HCT116 (cell line): ENCODE measurements at regions not wholly inside any gene's neighbourhood (a gene's known extent, or its start where the extent isn't known, plus 50 kb on each side); places are given as distances from the start of the nearest gene placed in this dataset.

Source experiments
- ATAC-seq: fragments of 200-7000 bp; cut with Tn5 transposase; 2 replicates; pipeline ENCODE4 v1.9.1; 2020; ENCODE audit warnings: mild to moderate bottlenecking, moderate library complexity
- BruUV-seq: library from RNA; stranded (reverse); fragments of 400-500 nt; replicated peaks from 2 replicates; lab custom pipeline; 2021; lab: Mats Ljungman, UMichigan
- CTCF ChIA-PET: fragments of 300-600 bp; sonication (Branson Sonifier 250); formaldehyde crosslinking; loops from one replicate; lab custom pipeline; 2021; ENCODE audit warnings: antibody characterized with exemption; lab: Charles Lee
- POLR2A ChIA-PET: fragments of 300-600, 350-600 bp; sonication (Branson Sonifier 250); formaldehyde crosslinking; loops from one replicate; lab custom pipeline; 2021; ENCODE audit warnings: antibody characterized with exemption; lab: Charles Lee
- RAD21 ChIA-PET, 2 experiments: fragments of 300-600 bp; sonication (Branson Sonifier 250); formaldehyde crosslinking; loops; one replicate each; lab custom pipeline; 2023; ENCODE audit warnings: low total read pairs in 2 of 2; ENCODE audit not compliant: uncharacterized antibody in 2 of 2, unreplicated experiment in 2 of 2, low non-redundant PET in 1 of 2; lab: Charles Lee
- DNase-seq: peaks from one replicate; pipeline ENCODE4 v3.0.0-alpha.2; 2010; ENCODE audit warnings: low read depth, low spot score
- H2AFZ ChIP-seq: fragments of 200-600 bp; shearing (Covaris generic), sonication (generic); 2 replicates; pipeline ENCODE4 v1.6.1; 2017; ENCODE audit warnings: low read depth, mixed run types, mixed read lengths, antibody characterized with exemption, low read length; ENCODE audit not compliant: poor library complexity, severe bottlenecking
- H3K27ac ChIP-seq: 2 replicates; pipeline ENCODE4 v1.5.1; 2012; ENCODE audit warnings: low read depth, low read length
- H3K27me3 ChIP-seq: fragments of 200-600 bp; sonication (generic); 2 replicates; pipeline ENCODE4 v1.6.1; 2016; ENCODE audit warnings: mixed run types, low read length, mixed read lengths; ENCODE audit not compliant: insufficient read depth
- H3K36me3 ChIP-seq, 2 experiments: fragments of 200-500 bp in 1 of 2; fragments of 200-600 bp in 1 of 2; sonication (Bioruptor generic) in 1 of 2; sonication (generic) in 1 of 2; 2 replicates each; pipeline versions ENCODE4 v1.5.1 to v1.6.1; 2014 to 2016; ENCODE audit warnings: low read length in 2 of 2, inconsistent platforms in 1 of 2, mixed read lengths in 1 of 2, mixed run types in 1 of 2; ENCODE audit not compliant: insufficient read depth in 2 of 2, control insufficient read depth in 1 of 2
- H3K4me1 ChIP-seq, 2 experiments: fragments of 200-600 bp in 1 of 2; sonication (generic) in 1 of 2; 2 replicates each; pipeline versions ENCODE4 v1.5.1 to v1.6.1; 2012 to 2017; ENCODE audit warnings: low read length in 2 of 2, inconsistent platforms in 1 of 2, mild to moderate bottlenecking in 1 of 2, mixed read lengths in 1 of 2, mixed run types in 1 of 2, moderate library complexity in 1 of 2; ENCODE audit not compliant: insufficient read depth in 2 of 2, control insufficient read depth in 1 of 2
- H3K4me2 ChIP-seq: fragments of 200-600 bp; sonication (generic); 2 replicates; pipeline ENCODE4 v1.6.1; 2017; ENCODE audit warnings: mixed run types, low read length, mixed read lengths
- H3K4me3 ChIP-seq, 2 experiments: fragments of 200-600 bp in 1 of 2; sonication (generic) in 1 of 2; replicated peaks in 1 of 2; 2 replicates each; pipeline ENCODE4 v1.5.1; 2011 to 2016; ENCODE audit warnings: low read length in 2 of 2, control low read depth in 1 of 2, low read depth in 1 of 2, mild to moderate bottlenecking in 1 of 2, mixed read lengths in 1 of 2, mixed run types in 1 of 2
- H3K79me2 ChIP-seq: fragments of 200-600 bp; sonication (generic); 2 replicates; pipeline ENCODE4 v1.6.1; 2017; ENCODE audit warnings: mild to moderate bottlenecking, mixed run types, low read length, moderate library complexity, mixed read lengths; ENCODE audit not compliant: insufficient read depth
- H3K9ac ChIP-seq: fragments of 200-600 bp; sonication (generic); 2 replicates; pipeline ENCODE4 v1.6.1; 2016; ENCODE audit warnings: low read length, mixed read lengths
- H3K9me2 ChIP-seq: fragments of 200-600 bp; sonication (generic), shearing (Covaris generic); 2 replicates; pipeline ENCODE4 v1.6.1; 2017; ENCODE audit warnings: mixed run types, mild to moderate bottlenecking, moderate library complexity; ENCODE audit not compliant: insufficient read depth
- H3K9me3 ChIP-seq, 2 experiments: fragments of 200-500 bp in 1 of 2; fragments of 200-600 bp in 1 of 2; sonication (Bioruptor generic) in 1 of 2; sonication (generic) in 1 of 2; 2 replicates each; pipeline ENCODE4 v1.6.1; 2014 to 2017; ENCODE audit warnings: low read length in 2 of 2, mixed read lengths in 2 of 2, inconsistent platforms in 1 of 2, low read depth in 1 of 2, mild to moderate bottlenecking in 1 of 2, mixed run types in 1 of 2, moderate library complexity in 1 of 2; ENCODE audit not compliant: control insufficient read depth in 1 of 2, insufficient read depth in 1 of 2
- H4K20me1 ChIP-seq: fragments of 200-600 bp; sonication (generic), shearing (Covaris generic); 2 replicates; pipeline ENCODE4 v1.6.1; 2017; ENCODE audit warnings: mixed run types, mild to moderate bottlenecking, moderate library complexity; ENCODE audit not compliant: insufficient read depth
- ATF3 ChIP-seq: IDR thresholded peaks from 2 replicates; pipeline ENCODE4 v1.6.1; 2012
- CBX3 ChIP-seq: IDR thresholded peaks from 2 replicates; pipeline ENCODE4 v1.6.1; 2012; ENCODE audit warnings: low read depth
- EGR1 ChIP-seq: IDR thresholded peaks from 2 replicates; pipeline ENCODE4 v1.6.1; 2012; ENCODE audit warnings: low read depth
- POLR2AphosphoS5 ChIP-seq: IDR thresholded peaks from 2 replicates; pipeline ENCODE4 v1.6.1; 2011; ENCODE audit warnings: mild to moderate bottlenecking, low read depth, low read length, moderate library complexity
- RAD21 ChIP-seq: IDR thresholded peaks from 2 replicates; pipeline ENCODE4 v1.6.1; 2012; ENCODE audit warnings: low read depth, mild to moderate bottlenecking
- REST ChIP-seq: IDR thresholded peaks from 2 replicates; pipeline ENCODE4 v1.6.1; 2012; ENCODE audit warnings: low read depth
- ZFX ChIP-seq: fragments of 450-650 bp; IDR thresholded peaks from 2 replicates; pipeline ENCODE4 v1.6.1; 2017
- intact Hi-C: fragments of 100-400 bp; cut with micrococcal nuclease; formaldehyde crosslinking; loops from 2 replicates; pipeline ENCODE4 v1.10.0; 2022

GRCh38 chr14:82565825-82566224 is 1032.2 kb upstream of the SEL1L start (continued):
- TF ChIP-seq REST (no peak), EGR1 (no peak), RAD21 (no peak)
- TF ChIP-seq, all 23 proteins: peak for 0

- DNase-seq (no peak), ATAC-seq (no peak)
- H4K20me1 ChIP-seq: no peaks in the 10 kb centered on the region
- no peaks in the 10 kb centered on the region for H3K4me1 ChIP-seq
- H2AFZ ChIP-seq: no peak overlapping the region
- CTCF ChIA-PET: no interaction called here
- intact Hi-C loops: no loop called here
- H3K79me2 ChIP-seq: no peaks in the 10 kb centered on the region
- no peak overlapping the region for H3K4me3 ChIP-seq
- no peak overlapping the region for H3K9ac ChIP-seq
- H3K36me3 ChIP-seq: no peaks in the 10 kb centered on the region
- H3K4me2 ChIP-seq: no peak overlapping the region
- RAD21 ChIA-PET: no interaction called here
- H3K27me3 ChIP-seq: no peaks in the 10 kb centered on the region
- H3K9me2 ChIP-seq: no peaks in the 10 kb centered on the region
- POLR2A ChIA-PET: no interaction called here
- no peak for TF ChIP-seq CBX3
- no peak for TF ChIP-seq POLR2AphosphoS5
- no peak for TF ChIP-seq ATF3
- TF ChIP-seq EGR1: no peak
- no peak for TF ChIP-seq ZFX
- H3K9me3 ChIP-seq: peaks cover 0 to 12% of the 10 kb centered on the region in 2 experiments; a peak in 3 of 4 replicates
- no peak overlapping the region for H3K27ac ChIP-seq
- no TSS peak for BruUV-seq
Measured at GRCh38 chr14:82587226-82587625, 1053.6 kb upstream of the SEL1L start.
